Fibroblast of peridontal ligament (primary cell): ENCODE measurements at regions not wholly inside any gene's neighbourhood (a gene's known extent, or its start where the extent isn't known, plus 50 kb on each side); places are given as distances from the start of the nearest gene placed in this dataset.
A peak's percentile ranks its signal among the peaks of the same experiment; 100 is the strongest.
"Not testable (repeated sequence)": the region's sequence is repeated elsewhere in the genome, so short reads cannot be mapped to it uniquely, and the experiment has no call there.

ENCODE experiments used
- DNase-seq: peaks from one replicate; pipeline ENCODE4 v3.0.0-alpha.2; 2010; ENCODE audit errors: extremely low read depth

DNA sequence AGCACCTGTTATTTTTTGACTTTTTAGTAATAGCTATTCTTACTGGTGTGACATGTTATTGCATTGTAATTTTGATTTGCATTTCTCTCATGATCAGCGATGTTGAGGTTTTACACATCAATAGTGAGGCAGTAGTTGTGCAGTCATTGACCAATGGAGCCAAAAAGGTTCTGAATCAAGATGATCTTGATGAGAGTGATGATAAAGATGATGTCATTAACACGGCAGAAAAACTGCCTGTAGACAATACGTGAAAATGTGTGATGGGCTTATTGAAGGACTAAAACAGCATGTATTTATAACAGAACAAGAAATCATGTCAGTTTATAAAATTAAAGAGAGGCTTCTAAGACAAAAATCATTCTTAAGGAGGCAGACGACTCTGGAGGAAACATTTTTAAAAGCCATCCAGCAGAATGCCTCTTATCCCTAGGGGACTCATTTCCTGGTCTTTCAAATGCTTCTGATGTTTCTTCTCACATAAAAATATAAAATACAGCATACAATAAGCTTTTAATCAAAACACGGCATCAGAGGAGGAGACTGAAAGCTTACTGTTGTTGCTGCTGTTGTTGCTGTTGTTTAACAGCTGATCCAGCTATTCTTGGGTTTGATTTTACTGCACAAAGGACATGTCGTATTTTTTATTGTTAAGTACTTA lies 400.3 kb downstream of the LTN1 start:
- no peak for DNase-seq

DNA sequence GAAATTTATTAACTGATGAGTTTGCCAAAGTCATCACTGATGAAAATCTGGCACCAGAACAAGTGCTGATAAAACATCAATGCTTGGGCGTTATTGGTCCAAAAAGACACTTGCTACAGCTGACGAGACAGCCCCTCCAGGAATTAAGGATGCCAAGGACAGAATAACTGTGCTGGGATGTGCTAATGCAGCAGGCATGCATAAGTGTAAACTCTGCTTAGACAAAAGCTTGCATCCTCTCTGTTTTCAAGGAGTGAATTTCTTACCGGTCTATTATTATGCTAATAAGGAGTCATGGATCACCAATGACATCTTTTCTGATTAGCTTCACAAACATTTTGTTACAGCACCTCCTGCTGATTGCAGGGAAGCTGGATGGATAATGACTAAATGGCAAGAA lies 402.0 kb downstream of the LTN1 start:
- no peak for DNase-seq

DNA sequence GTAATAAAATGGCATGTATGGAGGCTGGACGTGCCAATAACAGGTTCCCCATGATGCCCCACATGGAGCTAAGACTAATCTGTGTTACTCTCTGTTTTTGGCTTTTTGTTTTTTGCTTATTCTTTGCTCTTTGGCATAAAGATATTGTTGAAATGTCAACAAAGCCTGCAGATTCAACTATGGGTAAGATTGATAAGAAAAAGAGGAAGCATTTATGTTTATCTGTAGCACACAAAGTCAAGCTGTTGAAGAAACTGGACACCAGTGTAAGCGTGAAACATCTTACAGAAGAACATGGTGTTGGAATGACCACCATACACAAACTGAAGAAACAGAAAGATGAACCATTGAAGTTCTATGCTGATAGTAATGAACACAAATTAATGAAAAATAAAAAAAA lies 402.7 kb downstream of the LTN1 start:
- DNase-seq, result no peak

DNA sequence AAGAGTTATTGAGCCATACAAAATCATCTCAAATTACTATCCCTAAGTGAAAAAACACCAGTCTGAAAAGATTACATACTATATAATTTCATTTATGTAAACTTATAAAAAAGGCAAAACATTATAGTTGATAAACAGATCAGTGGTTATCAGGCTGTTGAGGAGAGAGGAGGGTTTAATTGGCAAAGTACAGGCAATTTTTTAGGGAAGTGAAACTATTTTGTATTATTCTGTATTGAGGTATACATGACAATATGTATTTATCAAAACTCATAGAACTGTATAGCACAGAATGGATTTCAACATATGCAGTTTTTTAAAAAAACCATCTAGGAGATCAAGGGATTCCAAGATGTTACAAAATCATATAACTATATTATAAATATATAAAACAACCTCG lies 403.7 kb downstream of the LTN1 start:
- no peak for DNase-seq

DNA sequence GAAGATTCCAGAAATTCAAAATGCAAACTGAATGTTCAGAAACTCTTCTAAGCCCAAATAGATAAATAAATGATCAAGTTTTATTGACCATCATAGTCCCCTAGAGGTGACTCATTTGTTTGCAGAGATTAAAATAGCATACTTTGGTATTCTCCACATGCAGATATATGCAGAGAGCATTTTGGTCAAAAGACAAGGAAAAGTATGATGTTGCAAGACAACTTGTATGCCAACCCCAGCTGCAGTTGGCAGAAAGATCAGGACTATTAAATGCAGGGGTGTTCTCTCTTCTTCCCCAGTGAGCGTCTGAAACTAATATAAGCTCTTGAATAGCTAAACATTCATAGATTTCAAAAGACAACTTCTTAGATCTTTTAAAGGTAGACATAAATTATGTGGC lies 404.9 kb downstream of the LTN1 start:
- peak; percentile 71 for DNase-seq

DNA sequence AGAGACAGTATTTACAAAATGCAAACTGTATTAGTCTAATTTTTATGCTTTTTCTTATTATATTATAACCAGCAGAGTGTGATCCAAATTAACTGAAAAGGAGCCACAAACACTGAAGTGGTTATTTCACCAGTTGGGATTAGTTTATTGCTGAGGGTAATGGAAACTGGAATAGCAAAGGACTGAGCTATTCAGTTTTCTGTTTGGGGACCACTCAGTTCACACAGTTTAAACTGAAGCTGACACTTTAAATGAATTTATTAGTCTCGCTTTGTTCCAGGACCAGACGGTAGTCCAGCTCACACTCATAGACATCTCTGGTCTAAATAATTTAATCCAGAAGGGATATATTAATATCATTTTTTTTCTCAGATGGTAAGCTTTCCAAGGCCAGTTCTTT lies 410.7 kb downstream of the LTN1 start:
- DNase-seq, result no peak

DNA sequence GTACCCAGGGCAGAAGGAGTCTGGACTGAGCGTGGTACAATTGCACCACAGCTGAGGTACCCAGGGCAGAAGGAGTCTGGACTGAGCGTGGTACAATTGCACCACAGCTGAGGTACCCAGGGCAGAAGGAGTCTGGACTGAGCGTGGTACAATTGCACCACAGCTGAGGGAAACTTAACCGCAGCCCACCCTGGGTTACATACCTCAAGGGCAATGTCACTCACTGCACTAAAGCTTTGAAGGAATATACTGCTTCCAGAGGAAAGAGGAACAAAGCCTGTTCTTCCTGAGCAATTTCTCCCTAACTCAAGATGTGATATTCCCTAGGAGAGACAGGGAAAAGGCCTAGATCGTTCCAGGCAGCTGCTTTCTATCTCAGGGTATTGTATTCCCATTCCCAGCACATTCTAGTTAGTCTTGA lies 411.4 kb downstream of the LTN1 start:
- DNase-seq, result peak; percentile 5

DNA sequence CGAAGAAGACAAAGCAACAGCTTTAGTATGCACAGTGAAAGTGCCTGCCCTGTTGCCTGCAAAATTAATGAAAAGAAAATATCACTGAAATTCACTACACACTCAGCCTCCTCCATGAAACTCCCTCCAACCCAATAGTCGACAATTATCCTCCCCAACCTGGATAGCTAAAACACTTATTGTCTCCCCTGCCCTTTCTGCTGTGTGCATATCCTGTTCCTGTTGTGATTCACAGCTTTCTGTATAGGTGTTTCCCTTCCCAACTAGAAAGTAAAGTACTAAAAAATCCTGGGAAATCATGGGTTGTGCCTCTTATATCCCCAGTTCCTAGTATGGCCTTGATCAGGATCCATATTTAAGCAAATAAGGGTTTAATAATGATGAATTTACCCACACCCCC lies 412.1 kb downstream of the LTN1 start:
- DNase-seq, result no peak

DNA sequence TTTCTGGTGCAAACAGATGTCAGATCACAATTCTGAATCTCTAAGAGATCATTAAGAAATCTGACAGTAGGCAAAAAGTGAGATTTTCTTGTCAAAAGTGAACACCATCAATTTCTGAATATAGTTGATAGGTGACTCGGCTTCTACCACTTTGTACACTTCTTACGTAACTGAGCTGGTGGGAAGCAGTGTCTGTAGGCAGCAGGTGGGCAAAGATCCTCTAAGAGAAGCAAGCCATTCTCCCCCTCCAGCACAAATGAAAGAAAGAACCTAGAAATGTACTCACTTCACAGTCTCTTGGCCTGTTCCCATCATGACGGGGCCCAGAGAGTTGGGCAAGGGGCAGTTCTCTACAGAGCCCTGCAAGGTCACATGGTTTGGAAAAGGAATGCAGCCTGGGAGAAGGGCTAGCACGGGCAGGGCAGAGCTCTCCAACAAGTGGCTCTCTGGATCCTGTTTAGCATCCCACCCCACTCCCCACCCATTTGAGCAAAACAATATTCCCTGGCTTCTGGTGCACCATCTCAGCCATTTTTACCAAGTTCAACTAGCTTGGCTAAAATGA lies 412.6 kb downstream of the LTN1 start:
- DNase-seq, result no peak

DNA sequence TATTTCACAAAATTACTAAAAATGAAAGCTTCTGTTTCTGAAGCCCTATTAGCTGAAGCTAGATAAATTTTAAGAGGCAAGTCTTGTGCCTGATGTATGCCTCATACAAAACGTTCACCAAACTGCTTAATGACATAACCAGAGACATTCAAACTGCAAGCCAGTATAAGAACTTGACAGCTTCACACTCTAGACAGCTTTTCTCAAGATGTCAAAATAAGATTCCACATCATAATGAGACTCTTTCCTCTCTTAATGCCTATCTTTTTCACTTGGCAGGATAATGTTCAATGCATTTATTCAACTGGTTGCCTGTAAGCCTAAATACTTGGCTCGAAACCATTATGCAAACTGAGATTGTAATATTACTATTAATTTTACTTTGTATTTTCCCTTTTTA lies 424.0 kb downstream of the LTN1 start:
- no peak for DNase-seq

DNA sequence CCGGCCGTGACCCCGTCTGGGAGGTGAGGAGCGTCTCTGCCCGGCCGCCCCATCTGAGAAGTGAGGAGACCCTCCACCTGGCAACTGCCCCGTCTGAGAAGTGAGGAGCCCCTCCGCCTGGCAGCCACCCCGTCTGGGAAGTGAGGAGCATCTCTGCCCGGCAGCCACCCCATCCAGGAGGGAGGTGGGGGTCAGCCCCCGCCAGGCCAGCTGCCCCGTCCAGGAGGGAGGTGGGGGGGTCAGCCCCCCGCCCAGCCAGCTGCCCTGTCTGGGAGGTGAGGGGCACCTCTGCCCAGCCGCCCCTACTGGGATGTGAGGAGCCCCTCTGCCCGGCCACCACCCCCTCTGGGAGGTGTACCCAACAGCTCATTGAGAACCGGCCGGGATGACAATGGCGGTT lies 428.7 kb downstream of the LTN1 start:
- DNase-seq, result not testable (repeated sequence)

DNA sequence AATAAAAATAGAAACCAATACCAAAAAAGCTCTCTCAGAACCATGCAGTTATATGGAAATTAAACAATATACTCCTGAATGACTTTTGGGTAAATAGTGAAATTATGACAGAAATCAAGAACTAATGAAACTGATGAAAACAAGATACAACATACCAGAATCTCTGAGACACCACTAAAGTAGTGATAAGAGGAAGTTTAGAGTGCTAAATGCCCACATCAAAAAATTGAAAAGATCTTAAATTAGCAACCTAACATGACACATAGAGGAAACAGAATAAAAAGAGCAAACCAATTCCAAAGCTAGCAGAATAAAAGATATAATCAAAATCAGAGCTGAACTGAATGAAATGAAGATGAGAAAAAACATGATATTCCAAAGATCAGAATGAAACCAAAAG lies 430.9 kb downstream of the LTN1 start:
- no peak for DNase-seq

DNA sequence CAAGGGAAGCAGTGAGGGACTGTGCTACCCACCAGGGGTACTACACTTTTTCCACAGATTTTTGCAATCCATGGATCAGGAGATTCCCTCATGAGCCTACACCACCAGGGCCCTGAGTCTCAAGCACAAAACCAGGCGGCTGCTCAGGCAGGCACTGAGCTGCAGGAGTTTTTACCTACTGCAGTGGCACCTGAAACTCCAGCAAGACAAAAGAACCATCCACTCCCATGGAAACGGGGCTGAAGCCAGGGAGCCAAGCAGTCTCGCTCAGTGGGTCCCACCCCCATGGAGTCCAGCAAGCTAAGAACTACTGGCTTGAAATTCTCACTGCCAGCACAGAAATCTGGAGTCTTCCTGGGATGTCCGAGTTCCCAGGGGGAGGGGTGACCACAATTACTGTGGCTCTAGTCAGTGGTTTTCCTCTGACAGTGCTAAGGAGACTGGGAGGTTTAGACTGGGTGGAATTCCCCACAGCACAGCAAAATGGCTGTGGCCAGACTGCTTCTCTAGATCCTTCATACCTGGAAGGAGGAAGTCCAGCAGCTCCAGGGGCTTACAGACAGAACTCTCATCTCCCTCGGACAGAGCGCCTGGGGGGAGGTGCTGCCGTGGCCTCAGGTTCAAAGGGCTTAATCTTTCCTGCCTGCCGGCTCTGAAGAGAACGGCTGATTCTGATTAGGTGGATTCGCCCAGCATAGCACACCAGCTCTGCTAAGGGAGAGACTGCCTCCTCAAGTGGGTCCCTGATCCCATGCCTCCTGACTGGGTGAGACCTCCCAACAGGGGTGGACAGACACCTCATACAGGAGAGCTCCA lies 437.8 kb downstream of the LTN1 start:
- no peak for DNase-seq

DNA sequence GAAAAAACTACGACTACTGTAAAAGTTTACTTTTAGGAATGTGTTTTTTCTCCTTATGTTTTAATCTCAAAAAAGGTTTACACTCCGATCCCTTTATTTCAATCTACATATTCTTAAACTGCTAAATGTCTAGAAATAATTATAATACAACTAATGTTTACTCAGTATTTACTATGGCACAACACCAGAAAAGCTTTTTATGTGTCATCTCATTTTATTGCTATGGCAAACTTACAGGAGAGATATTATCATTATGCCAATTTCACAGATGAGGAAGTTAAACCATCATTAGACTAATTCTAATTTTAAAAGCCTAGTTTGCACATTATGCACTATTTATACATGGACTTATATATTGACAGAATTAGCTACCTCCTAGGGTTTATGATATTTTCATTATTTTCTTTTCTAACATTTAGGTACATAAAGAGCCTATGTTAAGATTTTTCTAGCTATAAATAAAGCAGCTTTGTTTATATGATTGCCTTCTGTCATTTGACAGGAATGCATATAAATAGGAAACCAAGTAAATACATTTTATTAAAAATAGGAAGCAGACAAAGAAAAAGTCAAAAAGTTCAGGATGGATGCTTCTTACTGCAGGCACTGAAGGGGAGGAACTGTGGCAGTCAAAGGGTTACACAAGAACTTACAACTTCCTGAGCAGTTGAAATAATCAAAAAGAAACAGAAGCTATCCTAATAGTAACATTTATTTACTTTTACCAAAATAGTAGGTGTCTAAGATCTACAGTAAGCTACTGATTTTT lies 442.4 kb downstream of the LTN1 start:
- DNase-seq, result no peak

DNA sequence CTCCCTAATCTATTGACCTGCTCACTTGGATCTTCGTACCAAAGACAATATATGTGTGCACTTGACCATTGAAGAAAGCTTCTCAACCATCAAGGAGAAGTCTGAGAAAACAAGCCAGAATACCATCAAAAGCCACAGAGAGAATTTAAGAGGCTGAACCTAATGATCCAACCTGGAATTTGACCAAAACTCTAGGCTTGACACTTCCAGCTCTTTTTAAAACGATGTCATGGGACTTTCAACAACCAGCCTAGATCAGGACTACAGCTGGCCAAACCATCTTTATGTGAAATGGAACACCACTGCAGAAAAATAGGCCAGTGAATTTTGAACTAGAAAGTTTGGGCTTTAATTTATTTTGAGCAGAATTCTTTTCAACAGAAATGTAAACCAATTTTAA lies 444.4 kb downstream of the LTN1 start:
- DNase-seq, result peak; percentile 84

DNA sequence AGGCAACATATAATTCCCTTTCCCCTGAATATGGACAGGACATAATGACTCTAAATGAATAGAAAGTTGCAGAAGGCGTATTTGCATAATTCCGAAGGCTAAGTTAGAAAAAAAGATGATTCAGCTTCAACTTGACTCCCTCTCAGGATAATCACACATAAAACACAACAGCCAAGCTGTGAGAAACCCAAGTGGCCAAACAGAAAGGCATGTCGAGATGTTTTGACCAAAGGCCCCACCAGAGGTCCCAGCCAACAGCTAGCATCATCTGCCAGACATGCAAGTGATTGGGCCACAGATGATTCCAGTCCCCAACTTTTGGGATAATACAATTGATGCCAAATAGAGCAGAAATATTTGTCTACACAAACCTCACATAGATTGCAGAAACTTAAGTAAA lies 444.9 kb downstream of the LTN1 start:
- DNase-seq, result peak; percentile 34

DNA sequence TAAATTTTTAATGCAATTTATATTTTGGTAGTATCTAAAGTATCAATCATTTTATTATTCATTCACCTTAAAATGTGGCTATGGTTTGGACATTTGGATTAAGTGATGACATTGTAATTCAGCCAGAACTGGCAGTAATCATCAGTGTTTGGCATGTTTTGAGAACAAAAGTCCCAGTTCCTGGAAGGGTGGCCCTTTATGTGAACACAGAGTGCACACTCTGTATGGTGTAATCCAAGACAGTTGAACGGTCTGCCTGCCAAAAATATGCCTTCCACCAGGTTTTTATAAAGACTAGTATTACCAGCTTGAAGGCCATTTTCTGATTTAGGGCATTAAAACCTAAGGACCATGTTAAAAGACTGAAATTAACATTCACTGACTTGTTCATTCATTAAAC lies 448.7 kb downstream of the LTN1 start:
- DNase-seq, result no peak

DNA sequence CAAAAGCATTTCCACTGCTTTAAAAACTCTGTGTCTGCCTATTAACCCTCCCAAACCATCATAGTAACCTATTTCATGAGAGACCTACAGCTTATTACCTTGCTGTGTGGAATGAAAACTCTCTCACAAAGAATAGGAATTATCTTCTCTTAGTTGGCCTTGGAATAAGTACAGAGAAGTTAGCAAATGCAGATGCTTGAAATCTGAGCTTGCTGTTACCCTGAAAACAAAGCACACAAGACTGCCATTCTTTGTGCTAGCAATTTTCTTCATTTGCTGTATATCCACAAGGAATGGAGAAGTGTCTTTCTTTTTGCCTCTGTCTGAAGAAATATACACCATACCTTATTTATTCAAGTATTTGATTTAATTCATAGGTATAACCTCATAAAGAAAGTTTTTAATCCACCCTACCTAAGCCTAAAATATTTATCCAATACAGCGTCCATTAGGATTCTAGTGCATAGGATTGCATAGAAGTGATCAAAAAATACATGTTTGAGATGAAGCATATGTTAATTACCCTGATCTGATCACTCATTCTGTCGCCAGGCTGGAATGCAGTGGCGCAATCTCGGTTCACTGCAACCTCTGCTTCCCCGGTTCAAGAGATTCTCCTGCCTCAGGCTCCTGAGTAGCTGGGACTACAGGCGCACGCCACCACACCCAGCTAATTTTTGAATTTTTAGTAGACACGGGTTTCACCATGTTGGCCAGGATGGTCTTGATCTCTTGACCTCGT lies 451.1 kb downstream of the LTN1 start:
- DNase-seq, result peak; percentile 54

DNA sequence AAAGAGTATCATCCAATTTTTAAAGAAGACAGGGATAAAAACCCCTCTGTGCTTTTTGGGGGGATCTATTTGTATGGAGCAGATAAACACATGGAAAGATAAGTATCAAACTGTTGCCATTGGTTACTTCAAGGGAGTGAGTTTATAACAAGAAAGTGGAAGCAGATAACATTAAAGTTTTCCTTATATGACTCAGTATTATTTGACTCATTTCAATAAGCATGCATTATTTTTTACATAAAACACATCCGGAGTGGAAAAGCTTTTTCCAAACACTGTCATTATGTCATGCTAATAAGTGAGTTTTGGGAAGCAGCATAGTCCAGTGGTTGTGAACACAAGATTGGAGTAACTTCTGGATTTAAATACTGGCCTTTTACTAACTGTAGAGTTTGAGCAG lies 452.2 kb downstream of the LTN1 start:
- peak; percentile 57 for DNase-seq

DNA sequence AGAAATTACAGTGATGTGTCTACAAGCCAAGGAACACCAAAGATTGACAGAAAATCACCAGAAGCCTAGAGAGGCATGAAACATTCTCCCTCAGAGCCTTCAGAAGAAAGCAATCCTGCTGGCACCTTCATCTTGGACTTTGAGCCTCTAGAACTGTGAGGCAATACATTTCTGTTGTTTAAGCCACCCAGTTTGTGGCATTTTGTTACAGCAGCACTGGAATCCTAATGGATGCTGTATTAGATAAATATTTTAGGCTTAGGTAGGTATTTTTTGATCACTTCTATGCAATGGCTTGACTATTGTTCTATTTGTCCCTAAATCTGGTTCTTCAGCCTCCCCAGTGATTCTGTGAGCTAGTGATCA lies 453.1 kb downstream of the LTN1 start:
- DNase-seq, result no peak

DNA sequence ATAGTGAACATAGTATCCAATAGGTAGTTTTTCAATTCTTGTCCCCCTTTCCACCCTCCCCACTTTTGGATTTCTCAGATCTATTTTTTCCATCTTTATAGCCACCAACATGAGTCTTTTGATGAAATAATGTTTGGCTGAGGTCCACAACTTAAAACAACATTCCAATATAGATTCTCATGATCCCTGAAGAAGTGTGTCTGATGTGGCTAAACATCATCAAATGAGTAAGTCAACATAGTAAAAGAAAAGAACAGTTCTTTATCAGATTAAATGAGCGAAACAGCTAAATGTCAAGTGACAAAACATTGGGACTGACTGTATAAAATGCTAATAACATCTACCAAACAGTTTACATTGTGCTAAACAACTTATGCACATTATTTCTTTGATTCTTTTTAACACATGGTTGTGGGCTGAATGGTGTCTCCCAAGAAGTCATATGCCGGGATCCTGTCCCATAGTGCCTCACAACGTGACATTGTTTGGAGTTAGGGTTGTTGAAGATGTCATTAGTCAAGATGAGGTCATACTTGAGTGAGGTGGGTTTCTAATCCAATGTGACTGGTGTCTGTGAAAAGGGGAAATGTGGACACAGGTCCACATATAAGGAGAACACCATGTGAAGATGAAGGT lies 453.6 kb downstream of the LTN1 start:
- peak; percentile 82 for DNase-seq
